ENCODE measurements at regions not wholly inside any gene's neighbourhood (a gene's known extent, or its start where the extent isn't known, plus 50 kb on each side); places are given as distances from the start of the nearest gene placed in this dataset.

DNA sequence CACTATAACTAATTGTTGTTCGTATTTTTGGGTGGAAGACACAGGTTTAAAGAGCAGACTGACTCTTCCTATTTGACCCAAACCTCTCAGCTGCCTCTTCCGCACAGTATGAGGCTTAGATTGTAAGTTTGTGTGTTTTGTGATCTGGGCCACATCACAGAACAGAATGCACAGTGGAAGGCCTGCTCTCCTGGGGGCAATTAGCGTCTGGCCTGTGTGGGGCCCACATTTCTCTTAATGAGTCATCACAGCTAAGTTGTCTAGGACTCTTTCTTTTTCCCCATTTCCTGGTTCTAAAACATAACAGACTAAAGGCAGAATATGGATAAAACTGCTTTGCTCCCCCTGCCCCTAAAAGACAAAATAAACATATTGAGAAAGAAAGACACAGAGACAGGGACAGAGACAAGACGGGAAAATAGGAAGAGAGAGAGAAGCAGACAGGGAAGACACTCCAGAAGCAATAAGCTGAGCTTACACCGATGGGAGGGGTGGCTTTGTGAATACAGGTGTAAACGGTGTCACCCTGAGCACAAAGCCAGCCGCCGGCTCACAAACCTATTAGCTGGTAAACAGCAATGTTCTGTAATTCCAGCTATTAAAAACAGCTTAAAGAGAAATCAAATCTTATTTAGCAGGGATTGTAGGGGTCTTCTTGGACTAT, 127.4 kb upstream of the OPCML start:
- Histone ChIP-seq H3K27me3 (ENCODE audit: control insufficient read depth, insufficient read depth, low read length) (no peaks in the 10 kb centered on the region), H3K4me1 (no peaks in the 10 kb centered on the region), H3K9me3 (ENCODE audit: control insufficient read depth, low read length) (no peaks in the 10 kb centered on the region), H3K79me2 (no peaks in the 10 kb centered on the region), H3K36me3 (ENCODE audit: control insufficient read depth, insufficient read depth, low read length) (no peaks in the 10 kb centered on the region), H3K4me2 (ENCODE audit: low read length) (no peak overlapping the region), H3K27ac (no peak overlapping the region), H3K4me3 (ENCODE audit: low read depth, low read length) (no peak overlapping the region), H2AFZ (no peak overlapping the region), H3K9ac (no peak overlapping the region)
- TF ChIP-seq, protein P1, sequence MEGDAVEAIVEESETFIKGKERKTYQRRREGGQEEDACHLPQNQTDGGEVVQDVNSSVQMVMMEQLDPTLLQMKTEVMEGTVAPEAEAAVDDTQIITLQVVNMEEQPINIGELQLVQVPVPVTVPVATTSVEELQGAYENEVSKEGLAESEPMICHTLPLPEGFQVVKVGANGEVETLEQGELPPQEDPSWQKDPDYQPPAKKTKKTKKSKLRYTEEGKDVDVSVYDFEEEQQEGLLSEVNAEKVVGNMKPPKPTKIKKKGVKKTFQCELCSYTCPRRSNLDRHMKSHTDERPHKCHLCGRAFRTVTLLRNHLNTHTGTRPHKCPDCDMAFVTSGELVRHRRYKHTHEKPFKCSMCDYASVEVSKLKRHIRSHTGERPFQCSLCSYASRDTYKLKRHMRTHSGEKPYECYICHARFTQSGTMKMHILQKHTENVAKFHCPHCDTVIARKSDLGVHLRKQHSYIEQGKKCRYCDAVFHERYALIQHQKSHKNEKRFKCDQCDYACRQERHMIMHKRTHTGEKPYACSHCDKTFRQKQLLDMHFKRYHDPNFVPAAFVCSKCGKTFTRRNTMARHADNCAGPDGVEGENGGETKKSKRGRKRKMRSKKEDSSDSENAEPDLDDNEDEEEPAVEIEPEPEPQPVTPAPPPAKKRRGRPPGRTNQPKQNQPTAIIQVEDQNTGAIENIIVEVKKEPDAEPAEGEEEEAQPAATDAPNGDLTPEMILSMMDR (IDR thresholded peaks at IDR 0.05), result no peak

GRCh38 chr11:133657054-133657453, 124.8 kb upstream of the OPCML start:
- Histone ChIP-seq H3K36me3 (ENCODE audit: control insufficient read depth, insufficient read depth, low read length) (no peaks in the 10 kb centered on the region), H3K79me2 (no peaks in the 10 kb centered on the region), H3K27ac (no peak overlapping the region), H3K9ac (no peak overlapping the region), H3K27me3 (ENCODE audit: control insufficient read depth, insufficient read depth, low read length) (no peaks in the 10 kb centered on the region), H2AFZ (no peak overlapping the region), H3K4me1 (no peaks in the 10 kb centered on the region), H3K4me2 (ENCODE audit: low read length) (no peak overlapping the region), H3K4me3 (ENCODE audit: low read depth, low read length) (no peak overlapping the region), H3K9me3 (ENCODE audit: control insufficient read depth, low read length) (no peaks in the 10 kb centered on the region)
- TF ChIP-seq, protein P1 (IDR thresholded peaks at IDR 0.05), result no peak

DNA sequence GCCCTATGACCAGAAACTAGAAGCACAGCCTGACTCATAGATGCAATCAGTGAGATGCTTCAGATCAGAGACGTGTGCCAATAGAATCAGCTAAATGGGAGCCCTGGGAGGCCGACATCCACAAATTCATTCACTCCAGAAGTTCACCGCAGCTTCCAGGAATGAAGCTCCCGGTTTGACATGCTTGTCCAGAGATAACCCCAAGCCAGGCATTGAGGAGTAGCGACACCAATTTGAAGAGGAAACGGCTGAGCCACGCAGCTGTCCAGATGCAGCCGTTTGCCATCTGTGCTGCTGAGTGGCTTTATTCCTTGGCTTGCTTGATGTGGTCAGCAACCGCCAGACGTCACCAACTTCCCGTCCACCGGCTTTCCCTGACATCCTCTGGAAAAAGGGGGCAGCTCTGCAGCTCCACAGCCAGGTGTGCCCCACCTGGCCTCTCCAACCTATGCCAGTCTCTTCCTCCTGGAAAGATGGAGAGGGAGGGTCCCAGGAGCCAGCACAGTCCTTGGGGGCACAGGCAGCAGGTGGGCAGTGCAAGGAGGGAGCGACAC, 123.9 kb upstream of the OPCML start:
- H2AFZ ChIP-seq, result no peak overlapping the region
- H3K27ac ChIP-seq, result no peak overlapping the region
- H3K4me1 ChIP-seq, result no peaks in the 10 kb centered on the region
- H3K4me2 ChIP-seq (ENCODE audit: low read length), result no peak overlapping the region
- H3K9ac ChIP-seq, result no peak overlapping the region
- H3K79me2 ChIP-seq, result no peaks in the 10 kb centered on the region
- H3K27me3 ChIP-seq (ENCODE audit: control insufficient read depth, insufficient read depth, low read length), result no peaks in the 10 kb centered on the region
- H3K4me3 ChIP-seq (ENCODE audit: low read depth, low read length), result no peak overlapping the region
- H3K9me3 ChIP-seq (ENCODE audit: control insufficient read depth, low read length), result no peaks in the 10 kb centered on the region
- TF ChIP-seq, protein P1 (IDR thresholded peaks at IDR 0.05), result no peak
- no peaks in the 10 kb centered on the region for H3K36me3 ChIP-seq (ENCODE audit: control insufficient read depth, insufficient read depth, low read length)

- H3K27ac ChIP-seq, result no peak overlapping the region
- no peak overlapping the region for H3K4me2 ChIP-seq (ENCODE audit: low read length)
- no peaks in the 10 kb centered on the region for H3K36me3 ChIP-seq (ENCODE audit: control insufficient read depth, insufficient read depth, low read length)
- H3K9ac ChIP-seq, result no peak overlapping the region
- H3K9me3 ChIP-seq (ENCODE audit: control insufficient read depth, low read length), result no peaks in the 10 kb centered on the region
- H3K4me1 ChIP-seq, result no peaks in the 10 kb centered on the region
- TF ChIP-seq, protein P1 (IDR thresholded peaks at IDR 0.05), result no peak
- H2AFZ ChIP-seq, result no peak overlapping the region
- H3K4me3 ChIP-seq (ENCODE audit: low read depth, low read length), result no peak overlapping the region
- H3K27me3 ChIP-seq (ENCODE audit: control insufficient read depth, insufficient read depth, low read length), result no peaks in the 10 kb centered on the region
- no peaks in the 10 kb centered on the region for H3K79me2 ChIP-seq
Observed at GRCh38 chr11:133654630-133655212, 122.4 kb upstream of the OPCML start.

Measured in parathyroid adenoma (tissue), 2 donors.